T47D (cell line): ENCODE measurements at regions not wholly inside any gene's neighbourhood (a gene's known extent, or its start where the extent isn't known, plus 50 kb on each side); places are given as distances from the start of the nearest gene placed in this dataset.
A peak's percentile ranks its signal among the peaks of the same experiment; 100 is the strongest.

ENCODE experiments used
- DNase-seq, 2 experiments: peaks; one replicate each; pipeline versions ENCODE4 v3.0.0 to v3.0.0-alpha.2; 2011 to 2012; ENCODE audit warnings: low read depth in 1 of 2, low spot score in 1 of 2
- JUND ChIP-seq: IDR thresholded peaks from 2 replicates; pipeline ENCODE4 v1.6.1; 2012; ENCODE audit warnings: low read depth
- in situ Hi-C: cut with HindIII; loops from 2 replicates; pipeline ENCODE4 v1.10.0; 2016; ENCODE audit warnings: low sequenced_read_pairs, low pct_unique_long_range_greater_than_20kb

DNA sequence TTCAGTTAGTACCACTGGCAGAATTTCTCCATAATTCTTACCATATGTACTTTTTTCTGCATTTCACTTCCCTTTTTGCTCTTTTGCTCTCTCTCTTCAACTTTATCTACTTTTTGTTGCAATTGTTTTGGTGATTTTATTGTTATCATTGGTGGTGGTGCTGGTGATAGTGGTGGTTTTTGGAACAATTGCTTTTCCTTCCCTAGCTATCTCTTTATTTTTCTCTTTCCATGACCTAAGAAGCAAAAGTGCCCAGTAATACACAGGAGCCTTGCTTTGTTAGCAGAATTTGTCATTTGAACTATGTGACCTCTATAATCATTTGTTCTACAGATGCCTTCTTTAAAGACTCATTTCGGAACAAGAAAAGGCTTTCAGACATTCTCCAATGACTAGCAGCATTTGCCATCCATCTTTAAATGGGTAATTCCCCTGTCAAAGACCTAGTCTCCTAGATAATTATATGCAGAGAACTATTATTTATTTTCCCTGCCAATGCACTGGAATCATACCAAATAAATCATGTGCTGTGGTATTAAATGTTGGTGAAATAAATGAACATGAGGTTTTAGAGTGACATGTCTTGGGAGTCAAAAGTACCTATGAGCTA is 154.5 kb downstream of the GASK1B start:
- in situ Hi-C loops: no loop called here
- no peak for DNase-seq
- TF ChIP-seq JUND: no peak

DNA sequence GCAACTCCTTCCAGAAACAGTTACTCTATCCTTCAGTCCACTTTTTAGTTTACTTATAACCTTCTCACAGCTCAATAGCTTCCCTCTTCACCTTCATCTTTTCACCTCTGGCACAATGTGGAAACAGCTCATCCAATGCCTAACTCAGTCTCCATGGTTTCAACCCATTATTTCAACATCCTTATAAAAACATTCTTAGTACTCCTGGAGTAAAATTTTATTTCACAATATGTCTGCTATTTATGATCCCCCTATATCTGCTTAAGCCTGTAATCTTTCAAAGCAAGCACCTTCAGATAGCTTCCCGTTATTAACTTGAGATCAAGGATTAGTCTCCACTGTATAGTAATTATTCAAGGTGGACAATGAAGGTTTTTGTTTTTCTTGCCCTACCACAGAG is 156.3 kb downstream of the GASK1B start:
- no peak for DNase-seq
- no peak for TF ChIP-seq JUND
- in situ Hi-C loops: no loop called here

DNA sequence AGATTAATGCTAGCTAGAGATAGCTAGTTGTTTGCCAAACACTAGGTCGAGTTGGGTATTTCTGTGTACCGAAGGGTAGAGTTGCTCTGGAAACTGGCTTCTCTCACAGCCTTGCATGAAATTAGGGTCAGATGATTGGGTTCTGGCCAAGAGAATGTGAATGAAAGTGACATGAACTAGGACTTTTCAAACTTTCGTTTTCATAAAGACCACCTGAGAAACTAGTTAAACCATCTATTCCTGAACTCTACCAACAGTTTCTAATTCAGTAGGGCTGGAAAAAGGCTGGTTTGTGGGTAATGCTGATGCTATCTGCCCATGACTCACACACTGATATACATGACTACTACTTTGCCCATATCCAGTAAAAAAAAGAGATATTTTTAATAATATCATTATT is 157.6 kb downstream of the GASK1B start:
- TF ChIP-seq JUND: no peak
- in situ Hi-C loops: no loop called here
- DNase-seq: no peak

DNA sequence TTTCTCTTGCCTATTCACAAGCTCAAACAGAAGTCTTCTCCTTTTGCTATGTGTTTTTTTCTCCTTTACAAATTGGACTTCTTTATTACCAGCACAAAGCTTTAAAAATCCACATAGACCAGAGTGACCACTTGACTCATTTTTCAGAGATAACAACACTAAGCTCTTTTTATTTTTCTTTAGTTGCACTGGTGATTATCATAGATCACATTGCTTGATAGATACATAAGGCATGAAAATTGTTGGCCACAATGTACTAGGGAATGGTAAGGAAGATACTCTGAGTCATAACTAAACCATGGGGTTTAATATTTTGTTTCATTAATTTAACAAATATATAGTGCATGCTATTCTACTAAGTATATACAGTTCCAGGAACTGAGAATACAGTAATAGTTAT is 159.0 kb downstream of the GASK1B start:
- no peak for TF ChIP-seq JUND
- no peak for DNase-seq
- in situ Hi-C loops: no loop called here

DNA sequence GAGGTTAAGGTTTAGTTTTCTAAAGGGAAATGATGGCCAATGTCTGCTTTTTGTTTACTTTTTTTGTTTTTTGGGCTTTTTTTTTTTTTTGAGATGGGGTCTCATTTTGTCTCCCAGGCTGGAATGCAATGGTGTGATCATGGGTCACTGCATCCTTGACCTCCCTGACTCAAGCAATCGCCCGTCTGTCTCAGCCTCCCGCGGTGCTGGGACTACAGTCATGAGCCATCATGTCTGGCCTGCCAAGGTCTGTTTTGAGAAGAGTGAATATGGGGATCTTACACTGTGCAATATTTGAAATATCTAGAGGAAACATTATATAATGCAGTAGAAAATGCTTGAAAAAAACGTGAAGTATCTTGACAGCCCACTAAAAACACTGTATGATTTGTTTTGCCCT is 162.5 kb downstream of the GASK1B start:
- DNase-seq: no peak
- in situ Hi-C loops: no loop called here
- TF ChIP-seq JUND: no peak

DNA sequence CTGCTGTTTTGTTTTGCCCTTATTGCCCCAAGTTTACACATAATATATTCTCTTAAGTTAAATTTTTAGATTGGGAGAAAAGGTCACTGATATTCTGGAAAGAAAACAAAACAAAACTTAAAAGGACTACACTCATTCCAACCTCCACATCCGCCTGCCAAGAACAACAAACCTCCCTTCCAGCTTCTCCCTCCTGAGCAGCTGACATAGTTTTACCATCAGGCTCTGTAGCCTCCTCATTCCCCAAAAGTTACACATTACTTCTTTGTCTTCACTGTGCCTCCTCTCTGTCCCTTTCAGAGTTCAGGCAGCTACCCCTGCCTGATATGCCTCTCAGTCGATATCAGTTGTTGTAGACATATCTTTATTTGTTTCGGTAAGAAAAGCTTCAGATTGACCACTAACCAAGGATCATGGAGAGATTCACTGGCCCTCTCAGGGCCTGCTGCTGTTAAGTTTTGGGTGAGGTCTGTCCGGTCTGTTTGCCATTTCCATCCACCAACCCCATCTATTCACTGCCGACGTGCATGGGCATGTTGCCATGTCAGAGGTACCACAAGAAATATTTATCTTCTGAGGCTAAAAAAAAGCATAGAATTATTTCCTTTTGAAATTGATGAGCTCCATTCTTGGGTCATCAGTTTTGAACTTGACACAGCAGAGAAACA is 164.1 kb downstream of the GASK1B start:
- no peak for TF ChIP-seq JUND
- no peak for DNase-seq
- in situ Hi-C loops: no loop called here

DNA sequence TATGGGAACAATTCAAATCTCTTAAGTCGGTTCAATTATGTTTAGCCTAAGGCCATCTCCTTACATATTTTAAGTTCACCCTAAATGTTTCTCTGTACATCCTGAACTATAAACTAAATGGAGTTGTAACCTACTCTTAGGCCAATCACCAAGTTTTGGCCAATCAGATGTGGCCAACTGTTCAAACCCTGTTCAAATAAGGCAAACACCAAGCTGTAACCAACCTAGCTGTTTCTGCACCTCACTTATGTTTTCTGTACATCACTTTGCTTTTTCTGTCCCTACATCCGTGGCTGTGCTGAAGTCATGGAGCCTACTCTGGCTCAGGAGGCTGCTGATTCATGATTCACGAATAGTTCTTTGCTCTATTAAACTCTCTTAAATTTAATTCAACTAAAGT is 165.3 kb downstream of the GASK1B start:
- in situ Hi-C loops: no loop called here
- no peak for TF ChIP-seq JUND
- no peak for DNase-seq

- no peak for DNase-seq
- TF ChIP-seq JUND: no peak
- in situ Hi-C loops: no loop called here
Observed at GRCh38 chr4:158006990-158007389, 165.8 kb downstream of the GASK1B start.

GRCh38 chr4:158005021-158005420 is 167.8 kb downstream of the GASK1B start:
- no peak for TF ChIP-seq JUND
- in situ Hi-C loops: no loop called here

DNA sequence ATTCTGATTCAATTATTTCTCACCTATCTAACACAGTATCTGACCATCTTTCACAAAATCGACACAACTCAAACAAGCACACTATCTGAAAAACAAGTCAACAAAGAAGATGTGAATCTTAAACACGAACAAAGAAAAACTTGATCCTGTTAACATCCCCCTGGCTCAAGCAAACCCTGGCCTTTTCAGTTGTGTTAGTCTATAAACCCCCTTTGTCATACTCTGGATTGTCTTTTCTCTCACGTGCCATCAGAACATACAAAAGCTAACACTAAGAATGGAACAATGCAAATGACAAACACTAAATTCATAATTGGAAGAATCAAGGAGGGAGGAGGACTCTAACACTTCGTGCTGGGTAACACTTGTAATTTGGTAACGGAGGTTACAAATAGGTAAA is 168.7 kb downstream of the GASK1B start:
- TF ChIP-seq JUND: no peak
- in situ Hi-C loops: no loop called here

More at GRCh38 chr4:158005021-158005420, 167.8 kb downstream of the GASK1B start:
- no peak for DNase-seq

DNA sequence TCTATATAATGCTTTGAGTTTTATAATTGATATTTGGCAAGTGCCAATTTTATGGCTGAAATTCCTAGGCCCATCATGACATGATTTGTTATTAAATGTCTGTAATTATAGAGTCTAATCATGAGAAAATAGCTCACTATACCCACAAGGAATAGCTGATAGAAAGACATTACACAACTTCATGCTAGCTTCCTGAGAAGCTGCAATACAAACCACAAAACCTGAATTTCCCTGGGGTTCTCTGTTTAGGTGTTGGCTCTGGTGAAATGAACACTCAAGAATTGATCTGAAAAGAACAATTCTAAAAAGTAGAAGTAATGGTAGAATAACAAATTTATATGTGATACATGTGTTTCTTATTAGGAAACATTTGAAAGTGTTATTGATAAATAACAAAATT is 169.6 kb downstream of the GASK1B start:
- in situ Hi-C loops: no loop called here
- DNase-seq: no peak
- no peak for TF ChIP-seq JUND

More for the DNA sequence above, 168.7 kb downstream of the GASK1B start:
- no peak for DNase-seq

DNA sequence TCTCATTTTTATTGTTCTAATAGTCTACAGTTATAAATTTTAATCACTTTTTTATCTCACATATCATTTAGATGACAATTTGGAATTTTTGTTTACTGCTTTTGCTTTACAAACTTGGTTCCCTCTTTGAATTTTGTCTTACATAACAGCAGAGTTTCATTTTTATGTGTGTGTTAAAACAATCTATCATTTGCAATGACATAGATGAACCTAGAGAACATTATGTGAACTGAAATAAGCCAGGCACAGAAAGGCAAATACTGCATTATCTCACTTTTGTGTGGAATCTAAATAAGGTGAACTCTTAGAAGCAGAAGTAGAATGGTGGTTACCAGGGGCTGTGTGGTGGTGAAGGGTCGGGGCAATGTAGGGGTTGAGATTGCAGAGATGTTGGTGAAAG is 170.7 kb downstream of the GASK1B start:
- DNase-seq: no peak
- no peak for TF ChIP-seq JUND
- in situ Hi-C loops: no loop called here

DNA sequence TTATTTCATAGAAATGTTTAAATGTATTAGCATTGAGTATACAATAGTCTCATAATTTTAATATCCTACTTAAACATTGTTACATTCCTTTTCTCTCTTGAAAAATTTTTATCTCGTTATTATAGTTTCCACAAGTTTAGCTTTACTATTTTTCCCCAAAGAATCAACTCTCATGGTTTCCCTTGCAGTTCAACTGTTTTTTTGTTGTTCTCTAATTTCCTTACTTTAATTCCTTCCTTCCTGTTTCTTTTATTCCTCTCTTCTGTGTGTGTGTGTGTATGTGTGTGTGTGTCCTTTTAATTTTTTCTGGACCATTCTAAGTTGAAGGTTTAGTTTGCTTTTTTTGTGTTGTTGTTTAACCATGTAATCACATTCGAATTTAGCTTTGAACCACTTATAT is 171.1 kb downstream of the GASK1B start:
- in situ Hi-C loops: no loop called here
- no peak for TF ChIP-seq JUND
- DNase-seq: no peak

DNA sequence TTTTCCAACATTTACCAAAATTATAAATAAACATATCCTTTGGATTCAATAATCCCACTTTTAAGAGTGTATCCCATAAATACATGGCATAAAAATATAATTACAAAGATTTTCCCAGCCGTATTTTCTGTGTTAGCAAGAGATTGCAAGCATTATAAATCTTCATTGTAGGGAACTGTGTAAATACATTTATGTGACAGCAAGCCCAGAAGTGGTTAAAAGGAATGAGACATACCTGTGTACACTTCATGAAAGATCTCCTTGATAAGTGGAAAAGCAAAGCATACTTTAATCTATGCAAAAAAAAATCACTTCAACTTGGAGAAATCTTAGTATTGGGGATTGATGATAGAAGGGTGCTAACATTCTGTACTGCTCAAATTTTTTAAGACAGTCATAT is 173.1 kb downstream of the GASK1B start:
- in situ Hi-C loops: no loop called here
- no peak for TF ChIP-seq JUND
- peak in 1 of 2 experiments; percentile 12 for DNase-seq
